GM23338 (cell line): ENCODE measurements at regions not wholly inside any gene's neighbourhood (a gene's known extent, or its start where the extent isn't known, plus 50 kb on each side); places are given as distances from the start of the nearest gene placed in this dataset.

Experiments
- ATAC-seq: fragments of 200-7000 bp; cut with Tn5 transposase; 3 replicates; pipeline ENCODE4 v1.9.1; 2020
- DNase-seq: peaks from one replicate; pipeline ENCODE4 v3.0.0-alpha.2; 2015; ENCODE audit warnings: low spot score
- H2AFZ ChIP-seq: fragments of 200-600 bp; sonication (generic); 2 replicates; pipeline ENCODE4 v1.8.0; 2016; ENCODE audit warnings: antibody characterized with exemption, mild to moderate bottlenecking, moderate library complexity
- H3F3A ChIP-seq: fragments of 200-600 bp; sonication (generic); replicated peaks from 2 replicates; pipeline ENCODE4 v1.8.0; 2017; ENCODE audit warnings: antibody characterized with exemption, mixed run types, low read depth
- H3K27ac ChIP-seq: fragments of 200-600 bp; sonication (generic); 2 replicates; pipeline ENCODE4 v1.6.1; 2016; ENCODE audit warnings: low read depth
- H3K27me3 ChIP-seq: fragments of 200-600 bp; sonication (generic); 2 replicates; pipeline ENCODE4 v1.8.0; 2016; ENCODE audit warnings: mild to moderate bottlenecking, mixed run types, moderate library complexity; ENCODE audit not compliant: insufficient read depth
- H3K36me3 ChIP-seq: fragments of 200-600 bp; sonication (generic); 2 replicates; pipeline ENCODE4 v1.8.0; 2016; ENCODE audit warnings: mild to moderate bottlenecking; ENCODE audit not compliant: insufficient read depth
- H3K4me1 ChIP-seq: fragments of 200-600 bp; sonication (generic); 2 replicates; pipeline ENCODE4 v1.8.0; 2016; ENCODE audit warnings: mild to moderate bottlenecking, moderate library complexity; ENCODE audit not compliant: insufficient read depth
- H3K4me2 ChIP-seq: fragments of 200-600 bp; sonication (generic); 2 replicates; pipeline ENCODE4 v1.7.1; 2017; ENCODE audit warnings: mixed run types
- H3K4me3 ChIP-seq: fragments of 200-600 bp; sonication (generic); 2 replicates; pipeline ENCODE4 v1.6.1; 2016; ENCODE audit warnings: mixed run types
- H3K79me2 ChIP-seq: fragments of 200-600 bp; sonication (generic); replicated peaks from 2 replicates; pipeline ENCODE4 v1.8.0; 2017; ENCODE audit warnings: mild to moderate bottlenecking; ENCODE audit not compliant: insufficient read depth
- H3K9me2 ChIP-seq: fragments of 200-600 bp; sonication (generic); 2 replicates; pipeline ENCODE4 v1.8.0; 2017; ENCODE audit not compliant: insufficient read depth
- H4K20me1 ChIP-seq: fragments of 200-600 bp; sonication (generic); replicated peaks from 2 replicates; pipeline ENCODE4 v1.8.0; 2017; ENCODE audit warnings: mild to moderate bottlenecking; ENCODE audit not compliant: insufficient read depth
- H3K27ac Mint-ChIP-seq: 2 replicates; pipeline ENCODE4 v1.8.0; 2020; ENCODE audit warnings: inconsistent platforms, mild to moderate bottlenecking, moderate library complexity, mixed read lengths
- H3K27me3 Mint-ChIP-seq: 3 replicates; pipeline ENCODE4 v1.8.0; 2022; ENCODE audit warnings: low read depth, mild to moderate bottlenecking, moderate library complexity, mixed read lengths, inconsistent platforms; ENCODE audit not compliant: insufficient read depth, poor library complexity
- H3K36me3 Mint-ChIP-seq: 3 replicates; pipeline ENCODE4 v1.8.0; 2021; ENCODE audit warnings: low read depth, mild to moderate bottlenecking, inconsistent platforms, moderate library complexity, mixed read lengths
- H3K4me1 Mint-ChIP-seq: 3 replicates; pipeline ENCODE4 v1.8.0; 2020; ENCODE audit warnings: mild to moderate bottlenecking, inconsistent platforms, mixed read lengths
- H3K4me3 Mint-ChIP-seq: 3 replicates; pipeline ENCODE4 v1.8.0; 2021; ENCODE audit warnings: moderate library complexity, mild to moderate bottlenecking, inconsistent platforms, mixed read lengths
- H3K9me3 Mint-ChIP-seq: 3 replicates; pipeline ENCODE4 v1.8.0; 2020; ENCODE audit warnings: moderate library complexity, mild to moderate bottlenecking, inconsistent platforms, mixed read lengths
- CTCF ChIP-seq, 2 experiments: fragments of 200-600 bp in 1 of 2; sonication (generic) in 1 of 2; conservative IDR thresholded peaks; 2 replicates each; pipeline versions ENCODE4 v1.5.1 to v1.6.1; 2016 to 2017; ENCODE audit warnings: antibody characterized with exemption in 2 of 2, low read depth in 2 of 2, mild to moderate bottlenecking in 2 of 2, moderate library complexity in 1 of 2
- ETS1 ChIP-seq: IDR thresholded peaks from 2 replicates; pipeline ENCODE4 v1.6.1; 2016; ENCODE audit warnings: antibody characterized with exemption
- EZH2 ChIP-seq: fragments of 200-600 bp; sonication (generic); IDR thresholded peaks from one replicate; pipeline ENCODE4 v1.8.0; 2017; ENCODE audit warnings: antibody characterized with exemption, mild to moderate bottlenecking, low read depth; ENCODE audit not compliant: unreplicated experiment
- EZH2phosphoT487 ChIP-seq: fragments of 200-600 bp; sonication (generic); IDR thresholded peaks from one replicate; pipeline ENCODE4 v1.8.1; 2018; ENCODE audit warnings: antibody characterized with exemption; ENCODE audit not compliant: unreplicated experiment
- POLR2AphosphoS5 ChIP-seq: IDR thresholded peaks from 2 replicates; pipeline ENCODE4 v1.6.1; 2016; ENCODE audit warnings: antibody characterized with exemption, low read depth
- STAT1 ChIP-seq: IDR thresholded peaks from one replicate; pipeline ENCODE4 v1.6.1; 2016; ENCODE audit warnings: antibody characterized with exemption; ENCODE audit not compliant: unreplicated experiment
- ZNF331 ChIP-seq: fragments of 250-450 bp; sonication (Bioruptor Pico); IDR thresholded peaks from 2 replicates; pipeline ENCODE4 v1.5.0; 2020; ENCODE audit warnings: low read depth, mild to moderate bottlenecking, moderate library complexity

GRCh38 chr2:94956797-94957391 is 68.6 kb upstream of the MAL start:
- peaks cover 9% of the 10 kb centered on the region for H3K27me3 Mint-ChIP-seq
- DNase-seq: peak; percentile 67
- H3K4me1 ChIP-seq: no peaks in the 10 kb centered on the region

GRCh38 chr2:94958245-94958644 is 67.3 kb upstream of the MAL start:
- H3K36me3 ChIP-seq: no peaks in the 10 kb centered on the region
- Mint-ChIP-seq H3K4me1 (peaks cover 14% of the 10 kb centered on the region), H3K9me3 (no peaks in the 10 kb centered on the region), H3K4me3 (no peak overlapping the region), H3K27ac (no peak overlapping the region), H3K36me3 (no peaks in the 10 kb centered on the region), H3K27me3 (peaks cover 3% of the 10 kb centered on the region)
- no peak for TF ChIP-seq EZH2
- TF ChIP-seq ZNF331: no peak
- H3K9me2 ChIP-seq: no peaks in the 10 kb centered on the region
- no peaks in the 10 kb centered on the region for H4K20me1 ChIP-seq
- H2AFZ ChIP-seq: no peak overlapping the region
- peaks cover 30% of the 10 kb centered on the region for H3K27me3 ChIP-seq
- no peak for DNase-seq
- H3K27ac ChIP-seq: no peak overlapping the region
- no peak for ATAC-seq
- no peaks in the 10 kb centered on the region for H3K79me2 ChIP-seq
- H3F3A ChIP-seq: no peaks in the 10 kb centered on the region
- H3K4me3 ChIP-seq: no peak overlapping the region
- no peaks in the 10 kb centered on the region for H3K4me1 ChIP-seq
- no peak overlapping the region for H3K4me2 ChIP-seq

More at GRCh38 chr2:94956797-94957391, 68.6 kb upstream of the MAL start:
- H3K9me3 Mint-ChIP-seq: no peaks in the 10 kb centered on the region
- Histone ChIP-seq H3F3A (no peaks in the 10 kb centered on the region), H3K9me2 (no peaks in the 10 kb centered on the region), H3K79me2 (no peaks in the 10 kb centered on the region), H2AFZ (no peak overlapping the region), H3K4me2 (no peak overlapping the region), H4K20me1 (no peaks in the 10 kb centered on the region), H3K36me3 (no peaks in the 10 kb centered on the region), H3K4me3 (no peak overlapping the region), H3K27ac (no peak overlapping the region), H3K27me3 (peaks cover 32% of the 10 kb centered on the region; the same call in 1 of the 2 replicates)
- H3K27ac Mint-ChIP-seq: no peak overlapping the region
- peaks cover 14% of the 10 kb centered on the region for H3K4me1 Mint-ChIP-seq
- TF ChIP-seq CTCF (conservative IDR thresholded peaks at IDR 0.05; ENCODE audit: low read depth in 2 of 2) (peak; percentile 76 to 88), EZH2phosphoT487 (no peak), ZNF331 (no peak), STAT1 (no peak)
- no peak overlapping the region for H3K4me3 Mint-ChIP-seq
- no peaks in the 10 kb centered on the region for H3K36me3 Mint-ChIP-seq
- peak; percentile 83 for ATAC-seq

- H4K20me1 ChIP-seq: no peaks in the 10 kb centered on the region
- H3K27ac Mint-ChIP-seq: no peak overlapping the region
- no peak overlapping the region for H3K4me3 ChIP-seq
- peaks cover 2% of the 10 kb centered on the region for H3K27me3 Mint-ChIP-seq
- no peak overlapping the region for H2AFZ ChIP-seq
- no peaks in the 10 kb centered on the region for H3K4me1 ChIP-seq
- no peaks in the 10 kb centered on the region for H3K36me3 Mint-ChIP-seq
- no peak overlapping the region for H3K27ac ChIP-seq
- no peak overlapping the region for H3K4me3 Mint-ChIP-seq
- no peak for ATAC-seq
- H3F3A ChIP-seq: no peaks in the 10 kb centered on the region
- H3K4me1 Mint-ChIP-seq: peaks cover 11% of the 10 kb centered on the region; the same call in 2 of the 3 replicates
- DNase-seq: no peak
- no peaks in the 10 kb centered on the region for H3K9me2 ChIP-seq
- no peaks in the 10 kb centered on the region for H3K79me2 ChIP-seq
- no peaks in the 10 kb centered on the region for H3K36me3 ChIP-seq
- H3K9me3 Mint-ChIP-seq: no peaks in the 10 kb centered on the region
- peaks cover 43% of the 10 kb centered on the region for H3K27me3 ChIP-seq
- H3K4me2 ChIP-seq: no peak overlapping the region
- TF ChIP-seq POLR2AphosphoS5 (no peak), CTCF (conservative IDR thresholded peaks at IDR 0.05; ENCODE audit: low read depth in 2 of 2) (no peak), ETS1 (no peak), ZNF331 (no peak), STAT1 (no peak)
Observed at GRCh38 chr2:94960266-94960665, 65.2 kb upstream of the MAL start.
